HTR-8/SVneo (cell line): ENCODE measurements at regions not wholly inside any gene's neighbourhood (a gene's known extent, or its start where the extent isn't known, plus 50 kb on each side); places are given as distances from the start of the nearest gene placed in this dataset.
"Not testable (repeated sequence)": the region's sequence is repeated elsewhere in the genome, so short reads cannot be mapped to it uniquely, and the experiment has no call there.

Experiments
- DNase-seq: peaks from one replicate; pipeline ENCODE4 v3.0.0; 2011; ENCODE audit warnings: low spot score, mixed read lengths; ENCODE audit not compliant: insufficient read length
- FAIRE-seq: peaks from 2 replicates; lab custom pipeline; 2011; peaks lifted over from hg19 to GRCh38; lab: Jason Lieb, UNC

DNA sequence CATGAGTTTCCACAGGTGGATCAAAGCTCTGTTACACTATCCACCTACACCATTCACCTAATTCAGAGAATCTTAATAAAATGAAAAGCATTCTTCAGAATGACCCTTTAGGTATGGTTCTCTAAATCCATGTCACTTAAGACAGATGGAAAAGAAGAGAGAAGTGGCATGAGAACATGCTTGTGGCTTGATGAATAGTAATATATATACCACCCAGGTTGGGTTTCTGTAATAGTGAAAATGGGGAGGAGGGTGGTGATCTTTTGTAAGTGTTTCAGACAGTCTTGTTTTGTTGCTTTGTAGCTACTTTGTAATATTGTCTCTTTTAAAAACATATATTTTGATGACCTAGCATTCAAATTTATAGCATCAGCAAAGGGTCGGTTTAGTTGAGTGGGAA is 469.8 kb downstream of the USP25 start:
- FAIRE-seq (no peak), DNase-seq (no peak)

DNA sequence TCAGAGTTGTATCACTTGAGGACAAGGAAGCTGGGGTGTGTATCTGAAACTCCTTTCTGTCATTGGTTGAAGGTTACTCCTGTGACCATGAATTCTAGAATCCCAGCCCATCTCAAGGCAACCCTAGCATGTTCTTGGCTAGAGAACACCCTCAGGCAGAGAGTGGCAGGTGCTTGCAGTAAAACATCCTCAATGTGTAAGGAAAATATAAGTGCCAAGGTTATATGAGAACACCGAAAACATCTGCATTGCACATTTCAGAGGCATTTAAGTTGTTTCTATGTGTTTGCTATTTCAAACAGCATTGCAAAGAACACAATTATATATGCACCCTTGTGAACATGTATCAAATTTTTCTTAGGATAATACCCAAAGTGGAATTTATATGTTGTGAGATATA is 471.9 kb downstream of the USP25 start:
- no peak for FAIRE-seq
- no peak for DNase-seq

DNA sequence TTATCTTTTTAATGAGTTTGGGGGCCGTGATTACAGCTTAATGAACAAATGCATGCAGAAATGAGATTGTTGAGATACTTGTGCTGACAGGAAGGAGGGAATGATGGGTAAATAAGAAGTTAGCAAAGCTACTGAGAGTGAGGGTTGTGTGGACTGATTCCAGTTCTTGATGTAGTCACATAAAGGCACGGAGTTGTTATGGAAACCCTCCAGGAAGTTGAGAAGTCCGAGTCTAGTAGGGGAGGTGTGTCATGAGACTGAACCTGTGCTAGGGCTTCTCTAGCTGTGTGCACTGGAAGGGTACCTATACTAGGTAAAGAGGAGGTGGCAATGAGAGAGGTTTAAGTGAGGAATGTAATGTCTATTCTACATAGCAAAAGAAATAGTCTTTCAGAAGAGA is 475.7 kb downstream of the USP25 start:
- DNase-seq, result no peak
- FAIRE-seq, result no peak

DNA sequence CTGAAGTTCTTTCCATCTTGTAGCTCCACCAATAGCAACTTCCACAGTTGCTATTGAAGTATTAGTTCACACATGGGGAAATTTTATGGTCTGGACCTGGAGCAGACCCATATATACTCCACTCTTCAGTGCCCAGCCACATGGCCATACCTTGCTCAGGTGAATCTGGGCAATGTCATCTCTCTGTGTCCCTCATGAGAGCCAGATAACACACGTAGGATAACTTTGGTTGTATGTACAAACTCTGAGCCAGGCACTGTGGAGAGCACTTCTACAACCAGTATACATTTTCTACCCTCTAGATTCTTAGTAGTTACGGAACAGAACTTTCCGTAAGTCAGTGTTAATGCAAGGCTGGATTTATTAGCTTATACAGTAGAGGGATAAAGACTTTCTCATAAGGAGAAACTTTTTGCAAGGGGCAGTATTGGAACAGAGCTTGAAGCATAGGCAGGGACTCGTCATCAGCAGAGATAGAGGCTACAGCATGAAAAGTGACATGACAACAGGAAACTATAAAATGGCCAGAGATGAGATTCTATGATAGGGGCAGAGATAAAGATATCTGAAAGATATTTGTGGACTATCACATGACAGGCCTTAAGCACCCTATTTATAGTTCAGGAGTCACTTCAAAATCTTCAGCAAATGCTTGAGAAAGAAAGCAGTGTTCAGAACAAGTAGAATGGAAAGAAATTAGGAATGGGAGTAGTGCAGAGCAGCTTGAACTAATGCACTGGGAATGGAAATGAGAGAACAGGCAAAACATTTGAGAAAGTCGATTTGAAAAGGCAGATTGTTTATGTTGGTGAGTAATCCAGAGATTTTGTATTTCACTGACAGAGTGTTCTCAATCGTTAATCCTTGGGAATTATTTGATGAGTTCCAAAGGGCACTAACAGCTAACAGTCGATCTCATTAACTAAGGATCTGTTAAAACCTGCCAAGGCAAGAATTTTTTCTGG is 481.8 kb downstream of the USP25 start:
- DNase-seq, result no peak
- FAIRE-seq, result no peak

DNA sequence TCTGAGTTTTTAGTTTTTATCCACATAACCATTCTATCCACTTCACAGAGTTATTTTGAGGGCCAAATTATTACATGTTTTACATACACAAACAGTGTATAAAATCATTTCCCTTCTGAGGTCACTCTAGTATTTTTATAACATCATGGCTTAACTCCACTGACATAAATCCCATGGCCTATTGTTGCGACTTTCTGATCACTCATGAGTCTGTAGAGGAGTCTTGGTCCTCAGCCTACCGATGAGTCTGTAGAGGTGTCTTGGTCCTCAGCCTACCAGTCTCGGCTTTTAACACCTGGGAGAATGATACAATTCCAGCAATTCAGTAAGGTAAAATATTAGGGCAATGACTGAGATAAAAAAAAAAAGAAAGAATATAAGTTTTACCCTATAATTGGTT is 483.7 kb downstream of the USP25 start:
- FAIRE-seq (no peak), DNase-seq (no peak)

DNA sequence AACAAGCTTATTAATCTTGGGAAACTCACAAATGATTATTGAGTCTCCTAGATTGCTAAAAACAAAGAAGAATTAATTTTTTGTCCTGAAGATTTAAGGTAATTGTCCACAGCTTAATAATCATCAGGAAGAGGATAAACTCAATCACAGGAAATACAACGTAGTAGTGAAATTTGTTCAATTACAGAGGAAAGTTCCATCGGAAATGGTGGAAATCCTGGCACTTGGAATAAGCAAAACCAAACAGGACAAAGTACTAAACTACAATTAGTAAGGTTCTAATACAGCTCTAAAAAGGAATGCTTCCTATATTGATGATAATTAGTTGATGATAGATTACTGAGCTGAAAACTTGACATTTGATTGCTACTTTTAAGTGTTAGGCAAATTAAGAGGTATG is 485.4 kb downstream of the USP25 start:
- no peak for FAIRE-seq

DNA sequence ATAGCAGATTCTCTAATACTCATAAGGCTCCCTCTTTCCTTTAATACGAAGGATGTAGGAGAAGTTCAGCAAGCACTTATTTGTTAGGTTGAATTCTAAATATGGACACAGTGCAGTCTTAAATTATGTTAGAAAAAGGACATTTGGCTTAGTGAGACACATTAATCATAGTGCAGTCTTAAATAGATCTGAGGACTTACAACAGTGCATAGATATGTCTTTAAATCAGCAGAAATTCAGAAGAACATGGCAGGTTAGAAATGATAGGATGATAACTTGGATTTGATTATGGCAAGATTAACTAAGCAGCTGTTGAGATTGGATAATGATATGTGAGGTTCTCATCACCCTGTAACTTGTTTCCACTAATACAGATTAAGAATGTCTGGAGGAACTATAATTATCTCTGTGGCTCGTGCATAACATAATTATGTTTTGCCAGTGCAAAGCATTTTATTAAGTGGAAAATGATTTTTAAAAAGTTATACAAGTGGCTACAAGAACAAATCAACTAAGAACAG is 485.9 kb downstream of the USP25 start:
- FAIRE-seq (no peak), DNase-seq (no peak)

More for the DNA sequence above, 485.4 kb downstream of the USP25 start:
- no peak for DNase-seq

DNA sequence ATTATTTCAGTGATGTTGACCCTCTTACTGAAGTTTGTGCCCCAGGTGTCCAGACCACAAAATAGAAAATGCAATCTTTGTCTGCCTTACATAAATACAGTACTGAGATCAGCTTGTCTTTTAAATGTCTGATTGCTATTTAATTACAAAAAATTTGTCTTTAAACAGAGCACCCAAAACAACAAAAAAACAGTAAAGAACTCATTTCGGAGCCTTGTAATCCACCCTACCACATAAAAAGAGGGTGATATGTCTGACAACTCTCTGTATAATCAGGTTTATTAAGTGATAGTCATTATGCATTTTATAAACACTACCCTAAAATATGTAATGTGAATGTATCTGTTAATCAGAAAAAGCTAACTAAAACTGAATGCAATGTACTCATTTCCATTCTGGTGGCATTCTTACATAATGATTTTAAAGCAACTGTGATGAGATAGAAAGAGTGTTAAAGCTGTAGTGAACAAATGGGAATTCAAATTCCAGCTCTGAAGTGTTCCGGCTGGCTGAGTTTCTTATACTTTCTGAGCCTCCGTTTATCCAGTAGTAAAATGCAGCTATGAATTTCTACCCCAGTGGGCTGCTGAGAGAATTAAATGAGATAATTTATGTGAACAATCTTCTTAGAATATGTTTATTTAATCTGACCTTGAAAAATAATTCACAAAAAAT is 486.6 kb downstream of the USP25 start:
- no peak for FAIRE-seq
- DNase-seq, result no peak

DNA sequence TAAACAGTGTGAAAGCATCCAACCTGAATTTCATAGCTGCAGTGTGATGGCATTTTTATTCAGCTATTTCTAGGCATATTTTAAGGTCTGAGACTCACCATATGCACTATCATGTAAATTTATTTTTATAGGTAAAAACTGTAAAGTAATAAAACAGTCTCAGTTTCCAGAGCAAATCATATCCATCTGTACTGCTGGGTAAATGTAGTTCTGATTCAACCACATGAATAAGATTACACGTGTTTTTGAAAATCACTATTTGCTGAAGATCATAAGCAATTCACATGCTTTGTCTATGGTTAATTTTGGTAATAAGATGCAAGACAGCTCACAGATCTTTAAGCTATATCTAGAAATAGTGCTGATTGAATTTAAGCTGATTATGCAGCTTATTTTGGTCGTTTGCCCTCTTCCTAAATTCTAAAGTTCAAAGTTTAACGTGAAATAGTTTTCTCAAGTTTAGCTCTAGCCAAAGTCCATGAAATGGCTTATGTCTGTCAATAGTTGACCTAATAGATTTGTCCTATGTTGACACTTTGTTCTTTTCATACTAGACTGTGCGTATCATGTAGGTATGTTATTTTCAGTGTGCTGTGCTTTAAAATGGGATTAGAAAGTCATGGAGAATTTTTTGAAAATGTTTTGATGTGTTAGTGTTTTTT is 489.0 kb downstream of the USP25 start:
- no peak for FAIRE-seq
- no peak for DNase-seq

DNA sequence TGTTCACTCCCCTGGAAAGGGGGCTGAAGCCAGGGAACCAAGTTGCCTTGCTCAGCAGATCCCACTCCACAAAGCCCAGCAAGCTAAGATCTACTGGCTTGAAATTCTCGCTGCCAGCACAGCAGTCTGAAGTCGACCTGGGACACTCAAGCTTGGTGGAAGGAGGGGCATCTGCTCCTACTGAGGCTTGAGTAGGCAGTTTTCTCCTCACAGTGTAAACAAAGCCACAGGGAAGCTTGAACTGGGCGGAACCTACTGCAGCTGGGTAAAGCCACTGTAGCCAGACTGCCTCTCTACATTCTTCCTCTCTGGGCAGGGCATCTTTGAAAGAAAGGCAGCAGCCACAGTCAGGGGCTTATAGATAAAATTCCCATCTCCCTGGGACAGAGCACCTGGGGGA is 495.0 kb downstream of the USP25 start:
- not testable (repeated sequence) for FAIRE-seq, DNase-seq

DNA sequence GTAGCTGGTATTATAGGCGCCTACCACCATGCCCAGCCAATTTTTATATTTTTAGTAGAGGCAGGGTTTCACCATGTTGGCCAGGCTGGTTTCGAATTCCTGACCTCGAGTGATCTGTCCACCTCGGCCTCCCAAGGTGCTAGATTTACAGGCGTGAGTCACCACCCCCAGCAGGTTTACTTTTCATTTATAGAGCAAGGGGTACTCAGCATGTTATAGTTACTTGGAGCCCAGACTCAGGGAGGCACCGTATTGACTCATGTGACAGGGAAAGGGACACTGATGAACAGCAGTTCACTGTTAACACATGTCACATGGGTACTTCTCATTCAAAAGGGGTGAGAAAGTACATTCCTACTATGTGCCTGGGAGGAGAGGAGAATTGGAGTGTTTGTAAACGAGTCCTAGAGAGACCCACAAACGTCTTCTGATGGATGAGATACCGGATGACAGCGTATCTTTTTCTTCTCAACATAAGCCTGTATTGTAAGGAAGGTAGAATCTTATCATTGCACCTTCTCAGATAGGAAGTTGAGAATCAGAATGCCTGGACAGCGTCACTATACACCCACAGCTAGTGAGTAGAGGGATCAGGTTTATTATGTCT is 510.0 kb downstream of the USP25 start:
- DNase-seq (no peak), FAIRE-seq (no peak)

DNA sequence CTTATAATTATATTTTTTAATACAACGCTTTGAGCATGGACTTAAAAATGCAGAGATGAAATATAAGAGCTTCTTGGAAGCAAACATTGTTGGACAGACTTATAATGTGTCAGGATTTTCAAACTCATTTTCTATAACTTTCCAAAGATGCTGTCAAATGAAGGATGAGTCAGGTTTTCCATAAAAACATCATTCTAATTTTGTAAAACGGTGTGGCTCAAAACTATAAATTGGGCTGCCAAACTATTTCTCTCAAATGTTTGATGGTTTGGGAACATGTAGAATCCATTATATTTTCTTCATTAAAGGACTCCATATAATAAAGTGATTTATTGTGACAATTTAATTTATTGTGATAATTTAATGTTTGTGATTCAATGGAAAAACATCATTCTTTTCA is 511.2 kb downstream of the USP25 start:
- no peak for FAIRE-seq
- no peak for DNase-seq

DNA sequence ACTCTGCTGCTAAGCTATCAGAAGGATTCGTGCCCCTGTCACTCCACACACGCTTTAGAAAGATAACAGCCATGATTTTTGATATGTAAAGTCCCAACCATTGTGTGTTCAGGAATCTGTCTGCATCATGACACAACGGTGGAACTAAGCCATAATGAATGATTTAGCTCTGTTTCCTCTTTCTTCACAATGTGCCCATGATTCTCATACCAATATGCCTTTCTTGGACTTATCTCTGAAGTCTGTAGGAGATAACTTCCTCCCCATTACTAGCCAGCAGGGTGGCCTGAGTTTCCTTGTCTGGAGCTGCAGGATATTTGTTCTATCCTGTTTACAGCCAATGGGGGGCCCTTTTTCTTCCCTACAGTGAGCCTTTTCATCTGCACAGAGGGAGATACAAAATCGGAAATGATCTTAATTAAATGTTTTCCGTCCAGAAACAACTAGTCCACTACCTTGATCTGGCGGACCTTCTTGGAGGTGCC is 511.7 kb downstream of the USP25 start:
- FAIRE-seq (no peak), DNase-seq (no peak)

DNA sequence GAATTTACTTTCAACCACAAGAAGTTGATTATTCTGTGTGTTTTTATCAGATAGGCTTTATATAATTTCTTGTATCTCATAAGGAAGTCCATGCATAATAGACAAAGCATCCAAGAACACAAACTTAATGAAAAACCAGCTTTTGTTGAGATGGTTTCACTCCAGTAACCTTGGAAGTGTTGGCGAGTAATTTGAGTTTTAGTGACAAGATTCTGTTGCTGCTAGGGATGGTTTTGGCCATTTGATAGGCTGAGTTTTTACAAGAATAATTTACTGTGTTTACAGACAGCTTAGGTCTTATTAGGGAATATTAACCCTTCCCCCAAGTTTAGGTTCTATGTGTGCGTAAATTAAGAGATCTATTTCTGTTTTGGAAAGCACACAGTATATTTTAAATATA is 513.6 kb downstream of the USP25 start:
- FAIRE-seq, result no peak

DNA sequence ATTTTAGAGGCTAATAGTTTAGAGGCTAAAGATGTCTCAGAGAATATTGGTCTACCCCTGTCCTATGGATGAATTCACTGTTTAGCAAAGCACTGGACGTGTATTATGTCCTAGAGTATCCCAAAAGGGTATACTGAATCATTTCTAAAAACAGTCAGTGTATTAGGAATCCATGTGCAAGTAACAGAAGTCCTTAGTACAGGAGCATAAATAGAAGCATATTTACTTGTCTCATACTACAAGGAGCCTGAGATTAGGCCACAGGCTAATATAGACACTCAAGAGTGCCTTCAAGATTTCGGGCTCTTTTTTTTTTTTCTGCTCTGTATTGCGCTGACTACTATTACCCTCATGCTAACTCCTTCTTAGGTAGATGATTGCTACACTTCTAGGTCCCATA is 518.9 kb downstream of the USP25 start:
- DNase-seq (no peak), FAIRE-seq (no peak)

More for the DNA sequence above, 513.6 kb downstream of the USP25 start:
- DNase-seq, result no peak

DNA sequence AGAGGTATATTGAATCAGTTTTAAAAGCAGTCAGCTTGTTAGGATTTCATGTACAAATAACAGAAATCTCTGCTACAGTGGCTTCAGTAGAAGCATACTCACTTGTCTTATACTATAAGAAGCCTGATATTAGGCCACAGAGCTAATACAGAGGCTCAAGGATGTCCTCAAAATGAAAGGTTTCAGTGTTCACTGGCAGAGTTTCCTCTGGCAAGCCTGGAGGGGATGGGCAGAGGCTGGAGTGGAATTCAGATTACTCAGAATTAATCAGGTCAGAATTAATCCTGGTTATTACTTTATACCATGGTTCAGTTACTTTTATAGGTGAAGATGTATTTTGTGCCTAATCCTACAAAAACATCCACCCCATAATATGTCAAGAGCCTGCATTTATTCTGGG is 520.5 kb downstream of the USP25 start:
- DNase-seq (no peak), FAIRE-seq (no peak)

DNA sequence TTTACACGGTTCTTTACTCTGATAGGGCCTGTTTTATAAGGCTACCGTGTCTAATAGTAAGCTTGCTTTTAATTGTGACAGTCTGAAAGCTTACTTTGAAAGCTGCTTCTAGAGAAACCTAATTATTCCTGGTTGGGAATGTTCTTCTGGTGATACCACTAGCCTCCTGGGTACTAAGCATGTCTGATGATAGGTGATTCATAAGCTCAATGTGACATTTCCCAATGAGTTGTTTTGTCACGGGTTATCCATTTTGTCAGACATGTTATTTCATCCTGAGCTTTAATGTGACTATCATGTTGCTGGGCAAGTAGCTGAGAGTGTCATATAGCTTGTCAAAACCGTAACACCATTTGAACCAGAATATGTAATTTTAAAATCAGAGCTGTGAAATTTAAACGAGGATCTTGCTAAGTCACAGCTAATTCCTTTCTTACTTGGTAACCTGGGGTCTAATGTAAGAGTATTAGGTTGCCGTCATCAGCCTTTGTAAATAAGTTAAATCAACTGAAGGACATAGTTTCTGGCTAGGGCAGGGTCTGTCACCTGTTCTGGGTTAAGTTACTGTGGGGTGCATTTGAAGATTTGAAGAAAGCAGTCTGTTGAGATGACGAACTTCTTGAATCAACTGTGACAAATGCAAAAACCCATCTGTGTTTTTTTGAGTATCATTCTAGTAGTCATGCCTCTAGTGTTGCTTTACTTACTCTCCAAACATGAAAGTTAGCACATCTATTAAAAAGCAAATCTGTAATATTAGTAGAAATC is 529.2 kb downstream of the USP25 start:
- FAIRE-seq, result no peak

DNA sequence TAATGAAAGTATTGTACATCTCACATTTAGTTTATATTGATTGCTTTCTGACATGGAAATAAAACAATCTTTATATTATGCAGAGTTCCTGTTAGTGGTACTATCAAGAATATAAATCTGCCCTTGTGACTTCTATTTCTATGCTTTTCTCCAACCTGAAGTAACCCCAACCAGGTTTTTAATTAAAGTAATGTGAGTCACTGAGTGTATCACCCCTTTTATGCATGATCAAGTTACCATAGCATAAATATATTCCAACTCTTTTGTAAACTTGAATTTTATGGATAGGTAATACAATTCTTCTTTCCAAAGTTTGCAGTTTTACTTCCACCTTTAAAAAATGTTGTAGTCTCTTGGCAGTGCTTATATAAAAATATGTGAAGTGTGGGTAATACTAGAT is 532.3 kb downstream of the USP25 start:
- DNase-seq (no peak), FAIRE-seq (no peak)

More for the DNA sequence above, 529.2 kb downstream of the USP25 start:
- DNase-seq, result no peak

DNA sequence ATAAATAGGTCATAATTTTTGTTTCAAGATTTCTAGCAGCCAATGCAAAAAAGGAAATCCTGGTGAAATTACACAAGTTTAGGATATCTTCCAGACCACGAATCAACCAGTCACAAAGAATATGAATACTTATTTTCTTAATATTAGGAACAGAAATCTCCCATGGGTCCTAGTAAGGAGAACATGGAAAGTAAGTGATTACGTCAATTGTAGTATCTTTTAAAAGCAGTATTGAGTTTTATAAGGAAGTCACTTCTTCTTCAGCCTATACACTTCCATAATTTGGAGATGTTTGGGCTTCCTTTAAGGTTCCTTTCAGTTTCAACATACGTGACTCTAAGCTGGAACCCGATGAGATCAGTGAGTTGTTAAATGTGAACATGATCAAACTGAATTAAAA is 534.5 kb downstream of the USP25 start:
- no peak for FAIRE-seq
- DNase-seq, result no peak
